Superior temporal gyrus (tissue), 1 donor: ENCODE measurements at regions not wholly inside any gene's neighbourhood (a gene's known extent, or its start where the extent isn't known, plus 50 kb on each side); places are given as distances from the start of the nearest gene placed in this dataset.

Experiments
- DNase-seq: peaks from one replicate; pipeline ENCODE4 v3.0.0-alpha.2; 2016; ENCODE audit errors: extremely low spot score

- no peak for DNase-seq
Measured at GRCh38 chr7:41795276-41795833, 92.5 kb upstream of the INHBA start.

- no peak for DNase-seq
Measured at GRCh38 chr7:41793556-41793955, 90.7 kb upstream of the INHBA start.

- no peak for DNase-seq
Measured at GRCh38 chr7:41792120-41792519, 89.2 kb upstream of the INHBA start.

GRCh38 chr7:41788556-41788955, 85.7 kb upstream of the INHBA start:
- DNase-seq = no peak

GRCh38 chr7:41787651-41788350, 84.9 kb upstream of the INHBA start:
- DNase-seq = no peak

- peak; percentile 33 for DNase-seq
Measured at GRCh38 chr7:41786944-41787343, 84.1 kb upstream of the INHBA start.

- DNase-seq = no peak
Measured at GRCh38 chr7:41786404-41786803, 83.5 kb upstream of the INHBA start.

GRCh38 chr7:41785840-41786239, 83.0 kb upstream of the INHBA start:
- no peak for DNase-seq

GRCh38 chr7:41785265-41785664, 82.4 kb upstream of the INHBA start:
- DNase-seq = no peak

GRCh38 chr7:41779918-41780317, 77.0 kb upstream of the INHBA start:
- DNase-seq = peak; percentile 27

GRCh38 chr7:41777894-41778596, 75.2 kb upstream of the INHBA start:
- DNase-seq = no peak

- DNase-seq = no peak
Measured at GRCh38 chr7:41774966-41775365, 72.1 kb upstream of the INHBA start.

- no peak for DNase-seq
Measured at GRCh38 chr7:41773756-41774155, 70.9 kb upstream of the INHBA start.

GRCh38 chr7:41771717-41772116, 68.8 kb upstream of the INHBA start:
- DNase-seq = no peak

- DNase-seq = no peak
Measured at GRCh38 chr7:41769162-41769561, 66.3 kb upstream of the INHBA start.

GRCh38 chr7:41763626-41764025, 60.7 kb upstream of the INHBA start:
- DNase-seq = no peak

- DNase-seq = no peak
Measured at GRCh38 chr7:41762641-41763040, 59.8 kb upstream of the INHBA start.

GRCh38 chr7:41760293-41760692, 57.4 kb upstream of the INHBA start:
- no peak for DNase-seq

GRCh38 chr7:41758321-41758720, 55.4 kb upstream of the INHBA start:
- DNase-seq = no peak

GRCh38 chr7:41756650-41757182, 53.8 kb upstream of the INHBA start:
- no peak for DNase-seq

GRCh38 chr7:41755096-41755495, 52.2 kb upstream of the INHBA start:
- DNase-seq = no peak

- no peak for DNase-seq
Measured at GRCh38 chr7:41754046-41754445, 51.2 kb upstream of the INHBA start.
